ENCODE measurements at regions not wholly inside any gene's neighbourhood (a gene's known extent, or its start where the extent isn't known, plus 50 kb on each side); places are given as distances from the start of the nearest gene placed in this dataset.
"Not testable (repeated sequence)": the region's sequence is repeated elsewhere in the genome, so short reads cannot be mapped to it uniquely, and the experiment has no call there.

DNA sequence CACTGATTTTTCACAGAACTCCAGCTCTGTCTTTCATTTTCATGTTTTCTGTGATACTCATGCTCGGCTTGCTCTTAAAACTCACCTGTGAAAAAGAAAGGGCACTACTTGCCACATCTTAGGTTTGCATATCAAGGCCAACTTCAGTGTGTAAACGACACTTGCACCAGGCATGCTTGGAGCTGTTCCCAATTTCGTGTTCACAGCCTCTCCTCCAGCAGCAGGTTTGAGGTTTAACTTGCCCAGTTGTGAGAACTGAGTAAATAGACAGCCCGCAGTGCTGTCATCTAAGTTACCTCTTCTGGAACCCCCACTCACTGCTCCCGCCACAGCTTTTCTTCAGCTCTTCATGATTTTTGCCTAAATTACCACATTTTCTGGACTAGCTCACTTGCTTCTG is 172.2 kb downstream of the SPDYE17 start:
- TF ChIP-seq, protein P1, sequence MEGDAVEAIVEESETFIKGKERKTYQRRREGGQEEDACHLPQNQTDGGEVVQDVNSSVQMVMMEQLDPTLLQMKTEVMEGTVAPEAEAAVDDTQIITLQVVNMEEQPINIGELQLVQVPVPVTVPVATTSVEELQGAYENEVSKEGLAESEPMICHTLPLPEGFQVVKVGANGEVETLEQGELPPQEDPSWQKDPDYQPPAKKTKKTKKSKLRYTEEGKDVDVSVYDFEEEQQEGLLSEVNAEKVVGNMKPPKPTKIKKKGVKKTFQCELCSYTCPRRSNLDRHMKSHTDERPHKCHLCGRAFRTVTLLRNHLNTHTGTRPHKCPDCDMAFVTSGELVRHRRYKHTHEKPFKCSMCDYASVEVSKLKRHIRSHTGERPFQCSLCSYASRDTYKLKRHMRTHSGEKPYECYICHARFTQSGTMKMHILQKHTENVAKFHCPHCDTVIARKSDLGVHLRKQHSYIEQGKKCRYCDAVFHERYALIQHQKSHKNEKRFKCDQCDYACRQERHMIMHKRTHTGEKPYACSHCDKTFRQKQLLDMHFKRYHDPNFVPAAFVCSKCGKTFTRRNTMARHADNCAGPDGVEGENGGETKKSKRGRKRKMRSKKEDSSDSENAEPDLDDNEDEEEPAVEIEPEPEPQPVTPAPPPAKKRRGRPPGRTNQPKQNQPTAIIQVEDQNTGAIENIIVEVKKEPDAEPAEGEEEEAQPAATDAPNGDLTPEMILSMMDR (IDR thresholded peaks at IDR 0.05), result not testable (repeated sequence)
- not testable (repeated sequence) for TF ChIP-seq POLR2A (IDR thresholded peaks at IDR 0.05)

Measured in right lobe of liver (tissue), 4 donors.